IPS-NIHi11 (cell line): ENCODE measurements at regions not wholly inside any gene's neighbourhood (a gene's known extent, or its start where the extent isn't known, plus 50 kb on each side); places are given as distances from the start of the nearest gene placed in this dataset.
A peak's percentile ranks its signal among the peaks of the same experiment; 100 is the strongest.

ENCODE experiments used
- DNase-seq: peaks from one replicate; pipeline ENCODE4 v3.0.0; 2012; ENCODE audit warnings: mixed read lengths, low spot score

DNA sequence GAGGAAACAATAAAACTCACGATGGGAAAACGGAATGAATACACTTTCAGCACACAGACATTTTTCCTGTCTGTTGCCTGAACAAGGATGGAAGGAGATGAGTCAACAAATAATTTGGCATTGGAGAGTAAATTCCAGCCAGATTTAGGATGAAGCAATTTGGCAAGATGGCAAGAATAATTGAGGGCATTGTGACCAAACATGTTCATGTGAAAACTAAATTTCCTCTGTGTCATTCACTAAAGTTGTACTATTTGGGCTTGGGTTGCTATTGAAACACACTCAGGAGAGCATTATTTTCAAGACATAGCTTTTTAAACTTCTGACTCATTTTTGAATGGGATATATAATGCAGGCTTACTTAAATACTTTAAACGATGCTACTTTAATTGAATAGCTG, 1614.4 kb downstream of the PCDH19 start:
- no peak for DNase-seq

DNA sequence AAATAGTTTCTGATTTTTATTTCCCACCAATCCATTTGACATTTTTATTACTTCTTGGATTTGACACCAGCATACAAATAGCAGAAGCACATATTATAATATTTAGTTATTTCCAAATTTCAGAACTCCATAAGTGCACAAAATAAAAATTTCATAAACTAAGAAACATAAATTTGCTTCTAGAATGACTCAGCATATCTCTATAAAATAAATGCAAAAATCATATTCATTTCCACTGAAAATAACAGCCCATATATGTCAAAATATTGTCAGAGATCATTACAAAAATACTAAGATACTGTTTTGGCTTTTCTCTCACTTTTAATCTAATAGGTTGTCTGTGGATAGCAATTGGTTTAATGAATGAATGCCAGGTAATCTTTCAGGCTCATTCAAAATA, 1654.2 kb downstream of the PCDH19 start:
- no peak for DNase-seq

DNA sequence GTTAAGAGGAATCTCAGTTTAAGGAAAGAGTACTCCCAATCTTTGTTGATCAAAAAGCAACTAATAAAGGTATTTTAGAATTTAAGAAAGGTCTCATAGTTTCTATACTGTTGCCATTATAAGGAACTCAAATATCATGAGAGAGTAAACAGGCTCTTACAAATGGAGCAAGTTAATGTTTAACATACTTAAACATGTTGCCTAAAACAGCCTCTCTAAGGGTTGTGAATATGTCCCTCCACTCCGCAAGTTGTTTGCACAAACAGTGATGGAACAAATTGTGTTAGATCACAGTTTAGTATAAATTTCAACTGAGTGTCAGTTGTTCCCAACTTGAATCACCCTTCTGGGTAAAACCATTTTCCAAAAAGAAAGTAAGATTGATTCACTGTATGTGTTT, 1678.3 kb downstream of the PCDH19 start:
- DNase-seq: no peak

DNA sequence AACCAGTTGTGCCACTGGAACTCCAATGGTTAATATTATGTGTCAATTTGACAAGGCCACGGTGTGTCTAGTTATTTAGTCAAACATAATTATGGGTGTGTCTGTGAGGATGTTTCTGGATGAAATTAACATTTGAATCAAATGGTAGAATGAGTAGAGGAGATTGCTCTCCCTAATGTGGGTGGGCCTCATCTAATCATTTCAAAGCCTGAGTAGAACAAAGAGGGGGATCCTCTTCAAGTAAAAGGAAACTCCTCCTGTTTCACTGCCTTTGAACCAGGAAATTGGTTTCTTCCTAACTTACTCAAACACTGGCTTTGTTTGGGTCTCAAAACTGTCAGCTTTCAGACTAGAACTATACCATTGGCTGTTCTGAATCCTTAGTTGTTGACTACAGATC, 1692.1 kb downstream of the PCDH19 start:
- peak; percentile 6 for DNase-seq
